Hepatocyte (in vitro differentiated cells): ENCODE measurements at regions not wholly inside any gene's neighbourhood (a gene's known extent, or its start where the extent isn't known, plus 50 kb on each side); places are given as distances from the start of the nearest gene placed in this dataset.

ENCODE experiments used
- DNase-seq: peaks from one replicate; pipeline ENCODE4 v3.0.0-alpha.2; 2016; ENCODE audit warnings: low spot score
- H2AFZ ChIP-seq: fragments of 200-600 bp; sonication (generic); 2 replicates; pipeline ENCODE4 v1.6.0; 2016; ENCODE audit warnings: antibody characterized with exemption, mild to moderate bottlenecking
- H3K27ac ChIP-seq: fragments of 200-600 bp; sonication (generic); 2 replicates; pipeline ENCODE4 v1.5.1; 2016; ENCODE audit warnings: mild to moderate bottlenecking
- H3K27me3 ChIP-seq: fragments of 200-600 bp; sonication (generic); 2 replicates; pipeline ENCODE4 v1.6.1; 2016
- H3K36me3 ChIP-seq: fragments of 200-600 bp; sonication (generic); replicated peaks from 2 replicates; pipeline ENCODE4 v1.5.1; 2016; ENCODE audit warnings: low read depth; ENCODE audit not compliant: insufficient read depth
- H3K4me1 ChIP-seq: fragments of 200-600 bp; sonication (generic); 2 replicates; pipeline ENCODE4 v1.5.1; 2016; ENCODE audit warnings: mild to moderate bottlenecking, moderate library complexity; ENCODE audit not compliant: insufficient read depth
- H3K4me2 ChIP-seq: fragments of 200-600 bp; sonication (generic); 2 replicates; pipeline ENCODE4 v1.6.0; 2016
- H3K4me3 ChIP-seq: fragments of 200-600 bp; sonication (generic); 2 replicates; pipeline ENCODE4 v1.5.1; 2016; ENCODE audit warnings: mild to moderate bottlenecking
- H3K79me2 ChIP-seq: fragments of 200-600 bp; sonication (generic); 2 replicates; pipeline ENCODE4 v1.6.0; 2017; ENCODE audit warnings: mild to moderate bottlenecking
- H3K9me2 ChIP-seq: fragments of 200-600 bp; sonication (generic); replicated peaks from 2 replicates; pipeline ENCODE4 v1.6.0; 2017; ENCODE audit warnings: mild to moderate bottlenecking; ENCODE audit not compliant: insufficient read depth
- H3K9me3 ChIP-seq: fragments of 200-600 bp; sonication (generic); 2 replicates; pipeline ENCODE4 v1.5.1; 2016; ENCODE audit warnings: low read depth, mild to moderate bottlenecking
- H4K20me1 ChIP-seq: fragments of 200-600 bp; sonication (generic); 2 replicates; pipeline ENCODE4 v1.6.0; 2016; ENCODE audit warnings: mild to moderate bottlenecking; ENCODE audit not compliant: insufficient read depth, poor library complexity, severe bottlenecking
- CTCF ChIP-seq: fragments of 200-600 bp; sonication (generic); IDR thresholded peaks from 2 replicates; pipeline ENCODE4 v1.5.1; 2016; ENCODE audit warnings: antibody characterized with exemption, mild to moderate bottlenecking; ENCODE audit not compliant: poor library complexity
- EZH2 ChIP-seq: fragments of 200-600 bp; sonication (generic); IDR thresholded peaks from 2 replicates; pipeline ENCODE4 v1.6.1; 2016; ENCODE audit warnings: antibody characterized with exemption, mild to moderate bottlenecking, borderline replicate concordance
- EZH2phosphoT487 ChIP-seq: fragments of 200-600 bp; sonication (generic); IDR thresholded peaks from one replicate; pipeline ENCODE4 v1.6.1; 2018; ENCODE audit warnings: antibody characterized with exemption, mild to moderate bottlenecking, low read depth, moderate library complexity; ENCODE audit not compliant: unreplicated experiment, severe bottlenecking
- WGBS: methylation state at CpG from one replicate; pipeline ENCODE4 v1.1.6; 2016; ENCODE audit warnings: low lambda C conversion rate; ENCODE audit errors: missing lambda C conversion rate; 5-methylcytosine and 5-hydroxymethylcytosine counted together

DNA sequence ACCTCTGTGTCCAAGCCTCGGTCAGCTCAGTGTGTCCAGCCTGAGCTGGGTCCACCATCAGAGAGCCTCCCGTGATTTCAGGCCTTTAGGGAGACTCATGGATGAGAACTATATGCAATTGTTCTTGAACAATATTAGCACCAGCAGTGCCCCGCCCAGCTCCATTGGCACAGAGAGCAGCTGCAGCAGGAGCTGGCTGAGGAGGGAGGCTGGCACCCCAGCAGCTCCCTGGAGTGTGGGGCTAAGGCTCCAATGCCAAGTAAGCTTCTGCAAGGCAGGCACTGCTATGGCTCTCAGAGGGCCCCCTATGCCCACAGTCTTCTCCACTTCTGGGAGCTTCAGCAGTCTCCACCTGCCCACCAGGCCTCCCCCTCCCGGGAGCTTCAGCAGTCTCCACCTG is 593.3 kb downstream of the MATN1 start:
- H3K79me2 ChIP-seq, result no peaks in the 10 kb centered on the region
- H3K9me3 ChIP-seq, result no peaks in the 10 kb centered on the region
- no peaks in the 10 kb centered on the region for H3K4me1 ChIP-seq
- TF ChIP-seq CTCF, result no peak
- TF ChIP-seq EZH2phosphoT487, result no peak
- no peak for TF ChIP-seq EZH2
- DNase-seq, result no peak
- no peak overlapping the region for H3K27ac ChIP-seq
- no peaks in the 10 kb centered on the region for H4K20me1 ChIP-seq
- H3K4me3 ChIP-seq, result no peak overlapping the region
- no peak overlapping the region for H2AFZ ChIP-seq
- 79% methylated on average over 4 of the region's 4 CpGs for WGBS
- no peaks in the 10 kb centered on the region for H3K36me3 ChIP-seq
- H3K4me2 ChIP-seq, result no peak overlapping the region
- H3K9me2 ChIP-seq, result no peaks in the 10 kb centered on the region
- H3K27me3 ChIP-seq, result peaks cover 3% of the 10 kb centered on the region

GRCh38 chr1:30129421-30130055 is 593.8 kb downstream of the MATN1 start:
- Histone ChIP-seq H3K27ac (no peak overlapping the region), H3K4me1 (no peaks in the 10 kb centered on the region), H3K4me3 (no peak overlapping the region), H4K20me1 (no peaks in the 10 kb centered on the region), H3K79me2 (no peaks in the 10 kb centered on the region), H2AFZ (no peak overlapping the region), H3K9me3 (no peaks in the 10 kb centered on the region), H3K36me3 (no peaks in the 10 kb centered on the region), H3K9me2 (no peaks in the 10 kb centered on the region), H3K4me2 (no peak overlapping the region), H3K27me3 (peaks cover 3% of the 10 kb centered on the region)
- WGBS, result 89% methylated on average over 8 of the region's 11 CpGs
- TF ChIP-seq EZH2, result no peak
- TF ChIP-seq EZH2phosphoT487, result no peak
- TF ChIP-seq CTCF, result no peak
- no peak for DNase-seq

DNA sequence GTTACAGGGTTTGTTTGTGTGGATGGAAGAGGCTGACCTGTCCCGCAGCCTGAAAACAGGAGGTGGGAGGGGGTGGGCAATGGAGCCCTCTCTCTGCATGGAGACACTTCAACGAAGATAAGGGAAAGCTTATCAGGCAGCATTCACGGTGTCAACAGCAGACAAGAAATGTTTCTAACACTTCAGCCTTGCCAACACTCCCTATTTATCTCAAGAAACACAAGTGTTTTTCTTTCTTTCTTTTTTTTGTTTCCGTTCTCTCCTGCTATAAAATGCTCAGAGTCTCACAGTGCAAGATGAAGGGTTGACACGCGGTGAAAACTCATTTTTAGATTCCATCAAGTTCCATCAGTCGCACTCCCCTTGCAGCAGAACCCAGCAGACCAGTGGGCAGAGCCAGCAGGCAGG is 594.4 kb downstream of the MATN1 start:
- Histone ChIP-seq H3K4me3 (no peak overlapping the region), H3K9me2 (no peaks in the 10 kb centered on the region), H4K20me1 (no peaks in the 10 kb centered on the region), H2AFZ (no peak overlapping the region), H3K27me3 (peaks cover 3% of the 10 kb centered on the region), H3K4me2 (no peak overlapping the region), H3K4me1 (no peaks in the 10 kb centered on the region), H3K9me3 (no peaks in the 10 kb centered on the region), H3K27ac (no peak overlapping the region), H3K36me3 (no peaks in the 10 kb centered on the region), H3K79me2 (no peaks in the 10 kb centered on the region)
- no peak for DNase-seq
- 37% methylated on average over 7 of the region's 7 CpGs for WGBS
- TF ChIP-seq CTCF, result no peak
- no peak for TF ChIP-seq EZH2
- no peak for TF ChIP-seq EZH2phosphoT487

DNA sequence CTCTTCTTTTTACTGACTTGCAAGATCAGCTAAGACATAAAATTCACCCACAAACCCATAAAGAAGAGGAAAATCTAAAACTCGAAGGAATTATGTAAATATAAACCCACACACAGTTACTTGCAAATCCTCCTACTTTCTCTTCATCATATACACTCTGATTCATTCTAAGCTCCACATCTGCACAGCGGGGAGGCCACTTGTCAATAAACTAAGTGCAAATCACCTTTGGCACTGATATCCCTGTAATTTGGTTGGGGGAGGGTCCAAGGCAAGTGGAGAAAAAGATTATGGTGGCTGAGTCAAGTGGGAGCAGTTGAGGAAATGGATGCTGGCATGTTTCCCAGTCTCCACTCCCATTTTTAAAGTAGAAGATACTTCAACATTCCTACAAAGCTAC is 596.5 kb downstream of the MATN1 start:
- no peaks in the 10 kb centered on the region for H3K9me3 ChIP-seq
- peaks cover 8% of the 10 kb centered on the region for H3K27me3 ChIP-seq
- H3K4me3 ChIP-seq, result no peak overlapping the region
- no peaks in the 10 kb centered on the region for H3K9me2 ChIP-seq
- H3K4me1 ChIP-seq, result no peaks in the 10 kb centered on the region
- WGBS, result 61% methylated on average over 2 of the region's 2 CpGs
- H3K4me2 ChIP-seq, result no peak overlapping the region
- H3K36me3 ChIP-seq, result no peaks in the 10 kb centered on the region
- H3K27ac ChIP-seq, result no peak overlapping the region
- no peak for TF ChIP-seq EZH2
- no peak for TF ChIP-seq CTCF
- no peak for TF ChIP-seq EZH2phosphoT487
- no peaks in the 10 kb centered on the region for H4K20me1 ChIP-seq
- DNase-seq, result no peak
- H2AFZ ChIP-seq, result no peak overlapping the region
- H3K79me2 ChIP-seq, result no peaks in the 10 kb centered on the region
